ENCODE measurements at regions not wholly inside any gene's neighbourhood (a gene's known extent, or its start where the extent isn't known, plus 50 kb on each side); places are given as distances from the start of the nearest gene placed in this dataset.
A peak's percentile ranks its signal among the peaks of the same experiment; 100 is the strongest.

DNA sequence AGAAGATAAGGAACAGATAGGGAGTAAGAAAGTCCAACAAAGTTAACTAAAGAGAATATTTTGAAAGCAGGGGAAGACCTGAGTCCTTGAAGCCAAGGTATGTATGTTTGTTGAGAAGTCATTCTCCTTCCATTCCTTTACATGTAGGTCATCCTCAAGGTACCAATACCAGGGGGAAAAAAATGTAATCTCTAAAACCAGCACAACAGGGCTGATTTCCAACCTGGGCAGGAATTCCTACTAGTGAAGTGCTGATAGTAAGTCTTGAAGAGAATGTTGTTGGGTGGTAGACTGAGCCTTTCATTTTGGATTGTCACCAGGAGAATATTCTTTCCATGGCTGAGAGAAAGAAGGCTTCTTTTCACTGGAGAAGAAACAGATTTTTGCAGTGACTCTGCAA is 117.1 kb upstream of the ZNF462 start:
- H3K36me3 Mint-ChIP-seq: no peaks in the 10 kb centered on the region
- no peaks in the 10 kb centered on the region for H3K9me3 Mint-ChIP-seq
- TF ChIP-seq, protein P1, sequence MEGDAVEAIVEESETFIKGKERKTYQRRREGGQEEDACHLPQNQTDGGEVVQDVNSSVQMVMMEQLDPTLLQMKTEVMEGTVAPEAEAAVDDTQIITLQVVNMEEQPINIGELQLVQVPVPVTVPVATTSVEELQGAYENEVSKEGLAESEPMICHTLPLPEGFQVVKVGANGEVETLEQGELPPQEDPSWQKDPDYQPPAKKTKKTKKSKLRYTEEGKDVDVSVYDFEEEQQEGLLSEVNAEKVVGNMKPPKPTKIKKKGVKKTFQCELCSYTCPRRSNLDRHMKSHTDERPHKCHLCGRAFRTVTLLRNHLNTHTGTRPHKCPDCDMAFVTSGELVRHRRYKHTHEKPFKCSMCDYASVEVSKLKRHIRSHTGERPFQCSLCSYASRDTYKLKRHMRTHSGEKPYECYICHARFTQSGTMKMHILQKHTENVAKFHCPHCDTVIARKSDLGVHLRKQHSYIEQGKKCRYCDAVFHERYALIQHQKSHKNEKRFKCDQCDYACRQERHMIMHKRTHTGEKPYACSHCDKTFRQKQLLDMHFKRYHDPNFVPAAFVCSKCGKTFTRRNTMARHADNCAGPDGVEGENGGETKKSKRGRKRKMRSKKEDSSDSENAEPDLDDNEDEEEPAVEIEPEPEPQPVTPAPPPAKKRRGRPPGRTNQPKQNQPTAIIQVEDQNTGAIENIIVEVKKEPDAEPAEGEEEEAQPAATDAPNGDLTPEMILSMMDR (IDR thresholded peaks at IDR 0.05): no peak
- TF ChIP-seq EZH2phosphoT487 (IDR thresholded peaks at IDR 0.05): no peak
- no peak for TF ChIP-seq EZH2 (IDR thresholded peaks at IDR 0.05)
- no peaks in the 10 kb centered on the region for H3K9me3 ChIP-seq (ENCODE audit: low read depth)
- no peak overlapping the region for H2AFZ ChIP-seq (replicated peaks)
- H3K27ac ChIP-seq: peak overlapping the region; percentile 72
- peak overlapping the region; percentile 46 for H3K4me2 ChIP-seq
- peaks cover 21% of the 10 kb centered on the region for H3K4me1 ChIP-seq
- no peak overlapping the region for H3K27ac Mint-ChIP-seq
- H3K4me1 Mint-ChIP-seq: peaks cover 8% of the 10 kb centered on the region
- no peaks in the 10 kb centered on the region for H3K27me3 Mint-ChIP-seq (ENCODE audit: insufficient read depth, low read depth)
- no peaks in the 10 kb centered on the region for H3K79me2 ChIP-seq (ENCODE audit: low read depth)
- no peak overlapping the region for H3K9ac ChIP-seq
- H3K36me3 ChIP-seq: no peaks in the 10 kb centered on the region
- no peaks in the 10 kb centered on the region for H3K27me3 ChIP-seq
- H4K20me1 ChIP-seq (ENCODE audit: low read depth): no peaks in the 10 kb centered on the region
- DNase-seq (ENCODE audit: low spot score): no peak
- no peak overlapping the region for H3K4me3 Mint-ChIP-seq
- H3K4me3 ChIP-seq: no peak overlapping the region
- H3F3A ChIP-seq (ENCODE audit: low read depth): peaks cover 5% of the 10 kb centered on the region

DNA sequence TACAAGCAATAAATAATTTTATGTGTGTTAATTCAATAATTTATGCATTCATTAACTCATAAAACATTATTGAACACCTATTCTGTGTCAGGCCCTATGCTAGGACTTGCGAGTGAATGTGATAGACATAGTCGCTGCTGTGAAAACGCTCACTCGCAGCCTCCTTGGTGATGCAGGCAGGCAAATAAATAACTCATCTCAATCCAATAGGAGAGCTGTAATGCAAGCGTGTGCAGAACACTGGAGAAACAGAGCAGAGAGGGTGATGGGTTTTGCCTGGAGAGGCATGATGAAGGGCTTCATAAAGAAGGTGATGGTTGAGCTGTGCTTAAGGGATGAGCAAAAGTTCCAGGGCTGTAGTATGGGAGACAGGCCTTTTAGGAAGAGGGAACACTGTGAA is 111.3 kb upstream of the ZNF462 start:
- H3K36me3 ChIP-seq: no peaks in the 10 kb centered on the region
- H3K9ac ChIP-seq: no peak overlapping the region

DNA sequence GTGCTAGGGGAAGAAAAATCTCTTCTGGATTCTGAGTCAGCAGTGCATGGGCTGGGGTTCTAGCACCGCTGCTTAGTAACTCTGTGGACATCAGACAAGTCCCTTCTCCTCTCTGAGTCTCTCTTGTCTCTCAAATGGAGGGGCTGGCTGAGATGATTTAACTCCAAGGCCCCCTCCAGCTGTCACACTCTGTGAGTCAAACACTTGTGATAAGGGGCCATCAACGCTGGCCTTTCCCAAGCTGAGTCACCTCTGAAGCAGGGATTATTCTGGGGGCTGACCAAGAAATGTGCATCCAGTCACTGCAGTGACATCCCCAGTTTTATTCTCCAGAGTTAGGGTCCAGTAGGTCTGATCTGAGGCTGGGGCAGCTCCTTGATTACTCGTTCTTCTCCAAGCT is 110.4 kb upstream of the ZNF462 start:
- Mint-ChIP-seq H3K4me3 (no peak overlapping the region), H3K36me3 (no peaks in the 10 kb centered on the region), H3K27me3 (ENCODE audit: insufficient read depth, low read depth) (no peaks in the 10 kb centered on the region), H3K4me1 (peaks cover 4% of the 10 kb centered on the region), H3K27ac (no peak overlapping the region), H3K9me3 (no peaks in the 10 kb centered on the region)
- H3K27me3 ChIP-seq: no peaks in the 10 kb centered on the region
- no peak for DNase-seq (ENCODE audit: low spot score)
- no peak overlapping the region for H3K4me2 ChIP-seq
- TF ChIP-seq EZH2 (IDR thresholded peaks at IDR 0.05) (no peak), EZH2phosphoT487 (IDR thresholded peaks at IDR 0.05) (no peak)
- TF ChIP-seq, protein P1 (IDR thresholded peaks at IDR 0.05): no peak
- no peak overlapping the region for H3K9ac ChIP-seq
- H3K27ac ChIP-seq: no peak overlapping the region
- no peak overlapping the region for H3K4me3 ChIP-seq
- no peaks in the 10 kb centered on the region for H3F3A ChIP-seq (ENCODE audit: low read depth)
- H3K9me3 ChIP-seq (ENCODE audit: low read depth): no peaks in the 10 kb centered on the region
- H3K4me1 ChIP-seq: peaks cover 6% of the 10 kb centered on the region
- H4K20me1 ChIP-seq (ENCODE audit: low read depth): no peaks in the 10 kb centered on the region
- no peak overlapping the region for H2AFZ ChIP-seq (replicated peaks)
- H3K79me2 ChIP-seq (ENCODE audit: low read depth): no peaks in the 10 kb centered on the region
- no peaks in the 10 kb centered on the region for H3K36me3 ChIP-seq

More for the DNA sequence above, 111.3 kb upstream of the ZNF462 start:
- Histone ChIP-seq H3K79me2 (ENCODE audit: low read depth) (no peaks in the 10 kb centered on the region), H3K27ac (no peak overlapping the region), H3K4me3 (no peak overlapping the region), H3K4me1 (peaks cover 11% of the 10 kb centered on the region), H2AFZ (replicated peaks) (no peak overlapping the region), H3F3A (ENCODE audit: low read depth) (peaks cover 5% of the 10 kb centered on the region), H3K27me3 (no peaks in the 10 kb centered on the region), H3K4me2 (no peak overlapping the region), H4K20me1 (ENCODE audit: low read depth) (no peaks in the 10 kb centered on the region), H3K9me3 (ENCODE audit: low read depth) (no peaks in the 10 kb centered on the region)
- Mint-ChIP-seq H3K9me3 (no peaks in the 10 kb centered on the region), H3K4me1 (peaks cover 6% of the 10 kb centered on the region), H3K4me3 (no peak overlapping the region), H3K36me3 (no peaks in the 10 kb centered on the region), H3K27ac (no peak overlapping the region), H3K27me3 (ENCODE audit: insufficient read depth, low read depth) (no peaks in the 10 kb centered on the region)
- DNase-seq (ENCODE audit: low spot score): no peak
- TF ChIP-seq, protein P1 (IDR thresholded peaks at IDR 0.05): no peak
- no peak for TF ChIP-seq EZH2 (IDR thresholded peaks at IDR 0.05)
- TF ChIP-seq EZH2phosphoT487 (IDR thresholded peaks at IDR 0.05): no peak

Data from neural progenitor cell (in vitro differentiated cells).